ENCODE measurements at regions not wholly inside any gene's neighbourhood (a gene's known extent, or its start where the extent isn't known, plus 50 kb on each side); places are given as distances from the start of the nearest gene placed in this dataset.

DNA sequence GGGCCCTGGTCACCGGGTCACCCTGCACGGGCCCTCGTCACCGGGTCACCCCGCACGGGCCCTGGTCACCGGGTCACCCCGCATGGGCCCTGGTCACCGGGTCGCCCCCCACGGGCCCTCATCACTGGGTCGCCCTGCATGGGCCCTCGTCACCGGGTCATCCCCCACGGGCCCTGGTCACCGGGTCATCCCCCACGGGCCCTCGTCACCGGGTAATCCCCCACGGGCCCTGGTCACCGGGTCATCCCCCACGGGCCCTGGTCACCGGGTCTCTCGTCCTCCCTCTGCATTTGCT is 77.6 kb downstream of the RIPK4 start:
- no peak for DNase-seq (ENCODE audit: low read depth)
- in situ Hi-C loops (cut with HindIII; ENCODE audit: low pct_unique_long_range_greater_than_20kb, low sequenced_read_pairs) = no loop called here

DNA sequence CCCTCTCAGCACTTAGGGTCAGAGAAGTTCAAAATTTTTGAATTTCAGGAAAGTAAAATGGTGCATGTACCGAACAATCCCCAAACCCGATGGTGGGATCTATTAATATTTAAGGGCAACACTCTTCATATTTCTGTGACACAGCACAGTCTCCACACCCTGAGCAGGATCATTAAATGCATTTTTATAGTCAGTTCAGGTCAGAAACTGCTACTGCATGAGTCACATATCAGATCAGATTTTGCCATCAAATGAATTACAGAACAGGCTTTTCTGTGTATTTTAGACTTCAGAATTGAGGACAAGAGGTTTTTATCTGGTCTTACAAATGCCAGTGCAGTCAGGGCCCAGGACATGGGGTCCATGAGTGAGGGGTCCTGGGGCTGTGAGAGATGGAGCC is 79.2 kb downstream of the RIPK4 start:
- in situ Hi-C loops (cut with HindIII; ENCODE audit: low pct_unique_long_range_greater_than_20kb, low sequenced_read_pairs) = no loop called here
- DNase-seq (ENCODE audit: low read depth) = no peak

DNA sequence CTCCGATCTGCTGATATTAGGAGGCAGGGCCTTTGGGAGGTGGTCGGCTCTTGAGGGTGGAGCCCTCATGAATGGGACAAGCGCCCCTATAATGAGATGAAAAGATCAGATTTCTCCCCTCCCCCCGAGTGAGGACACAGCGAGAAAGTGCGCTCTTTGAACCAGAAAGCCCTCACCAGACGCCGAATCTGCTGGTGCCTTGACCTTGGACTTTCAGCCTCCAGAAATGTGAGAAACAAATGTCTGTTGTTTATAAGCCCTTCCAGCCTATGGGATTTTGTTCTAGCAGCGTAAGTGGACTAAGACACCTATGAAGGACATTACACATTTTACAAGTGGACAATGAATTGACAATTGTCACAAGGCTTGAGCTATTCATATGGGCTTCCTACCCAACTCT is 80.2 kb downstream of the RIPK4 start:
- in situ Hi-C loops (cut with HindIII; ENCODE audit: low pct_unique_long_range_greater_than_20kb, low sequenced_read_pairs) = no loop called here
- DNase-seq (ENCODE audit: low read depth) = no peak

GRCh38 chr21:41685511-41686149 is 81.2 kb downstream of the RIPK4 start:
- DNase-seq (ENCODE audit: low read depth) = no peak
- in situ Hi-C loops (cut with HindIII; ENCODE audit: low pct_unique_long_range_greater_than_20kb, low sequenced_read_pairs) = no loop called here

- peak; percentile 16 for DNase-seq (ENCODE audit: low read depth)
- in situ Hi-C loops (cut with HindIII; ENCODE audit: low pct_unique_long_range_greater_than_20kb, low sequenced_read_pairs) = no loop called here
Observed at GRCh38 chr21:41684381-41685245, 82.2 kb downstream of the RIPK4 start.

GRCh38 chr21:41683815-41684214 is 83.0 kb downstream of the RIPK4 start:
- DNase-seq (ENCODE audit: low read depth) = no peak
- in situ Hi-C loops (cut with HindIII; ENCODE audit: low pct_unique_long_range_greater_than_20kb, low sequenced_read_pairs) = no loop called here

DNA sequence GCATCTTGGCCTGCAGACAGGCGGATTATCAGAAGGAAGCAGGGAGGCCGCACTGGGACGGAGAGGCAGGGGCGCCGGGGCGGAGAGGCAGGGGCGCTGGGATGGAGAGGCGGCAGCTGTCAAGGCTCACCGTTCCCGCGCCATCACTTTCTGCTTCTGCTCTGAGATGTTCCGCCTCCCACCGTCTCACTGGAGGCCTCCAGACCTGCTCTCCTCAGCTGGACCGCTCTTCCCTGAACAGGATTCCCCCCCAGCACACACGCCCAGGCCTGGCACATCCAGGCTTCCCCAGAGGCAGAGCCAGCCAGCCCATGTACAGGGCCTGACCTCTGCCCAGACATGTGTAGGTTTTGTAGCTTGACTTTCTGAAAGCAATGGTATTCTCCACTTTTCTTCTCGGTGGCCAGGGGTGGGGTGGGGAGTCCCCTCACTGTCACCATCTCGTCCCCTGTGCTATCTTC is 84.1 kb downstream of the RIPK4 start:
- in situ Hi-C loops (cut with HindIII; ENCODE audit: low pct_unique_long_range_greater_than_20kb, low sequenced_read_pairs) = no loop called here
- DNase-seq (ENCODE audit: low read depth) = no peak

GRCh38 chr21:41681939-41682718 is 84.7 kb downstream of the RIPK4 start:
- DNase-seq (ENCODE audit: low read depth) = no peak
- in situ Hi-C loops (cut with HindIII; ENCODE audit: low pct_unique_long_range_greater_than_20kb, low sequenced_read_pairs) = no loop called here

DNA sequence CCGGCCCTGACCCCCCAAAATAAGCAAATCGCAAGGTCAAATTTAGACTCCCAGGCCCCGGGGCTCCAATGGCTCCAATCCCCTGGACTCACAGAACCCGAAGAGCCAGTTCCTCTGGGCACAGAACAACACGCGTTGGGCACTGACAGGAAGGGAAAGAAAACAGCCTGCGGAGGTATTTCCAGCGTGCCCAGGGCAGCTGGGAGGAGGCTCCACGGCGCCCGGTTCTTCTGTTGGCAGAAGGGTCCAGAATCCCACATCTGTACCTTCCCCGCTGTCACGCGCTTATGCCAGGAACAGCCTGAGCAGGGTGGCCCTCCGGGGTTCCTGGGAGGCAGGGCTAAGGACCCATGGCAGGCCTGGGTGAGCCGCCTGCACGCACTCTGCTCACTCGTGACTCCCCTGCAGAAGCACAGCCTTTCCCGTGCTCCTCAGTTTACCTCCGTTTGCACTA is 85.5 kb downstream of the RIPK4 start:
- in situ Hi-C loops (cut with HindIII; ENCODE audit: low pct_unique_long_range_greater_than_20kb, low sequenced_read_pairs) = no loop called here

GRCh38 chr21:41680444-41681347 is 86.2 kb downstream of the RIPK4 start:
- no peak for DNase-seq (ENCODE audit: low read depth)
- in situ Hi-C loops (cut with HindIII; ENCODE audit: low pct_unique_long_range_greater_than_20kb, low sequenced_read_pairs) = no loop called here

More for the DNA sequence above, 85.5 kb downstream of the RIPK4 start:
- no peak for DNase-seq (ENCODE audit: low read depth)

GRCh38 chr21:41678924-41679318 is 87.9 kb downstream of the RIPK4 start:
- in situ Hi-C loops (cut with HindIII; ENCODE audit: low pct_unique_long_range_greater_than_20kb, low sequenced_read_pairs) = loop anchor here (10.0 kb wide), 1 partner anchor 64 kb away; no protein-coding TSS in a partner anchor
- DNase-seq (ENCODE audit: low read depth) = peak; percentile 99

GRCh38 chr21:41678016-41678923 is 88.6 kb downstream of the RIPK4 start:
- peak; percentile 96 for DNase-seq (ENCODE audit: low read depth)
- in situ Hi-C loops (cut with HindIII; ENCODE audit: low pct_unique_long_range_greater_than_20kb, low sequenced_read_pairs) = loop anchor here (10.0 kb wide), 1 partner anchor 63 kb away; no protein-coding TSS in a partner anchor

- in situ Hi-C loops (cut with HindIII; ENCODE audit: low pct_unique_long_range_greater_than_20kb, low sequenced_read_pairs) = loop anchor here (10.0 kb wide), 1 partner anchor 63 kb away; no protein-coding TSS in a partner anchor
- DNase-seq (ENCODE audit: low read depth) = no peak
Observed at GRCh38 chr21:41677671-41678015, 89.2 kb downstream of the RIPK4 start.

GRCh38 chr21:41676198-41676597 is 90.7 kb downstream of the RIPK4 start:
- in situ Hi-C loops (cut with HindIII; ENCODE audit: low pct_unique_long_range_greater_than_20kb, low sequenced_read_pairs) = loop anchor here (10.0 kb wide), 1 partner anchor 61 kb away; no protein-coding TSS in a partner anchor
- no peak for DNase-seq (ENCODE audit: low read depth)

- DNase-seq (ENCODE audit: low read depth) = no peak
- in situ Hi-C loops (cut with HindIII; ENCODE audit: low pct_unique_long_range_greater_than_20kb, low sequenced_read_pairs) = loop anchor here (10.0 kb wide), 1 partner anchor 61 kb away; no protein-coding TSS in a partner anchor
Observed at GRCh38 chr21:41675574-41675973, 91.3 kb downstream of the RIPK4 start.

GRCh38 chr21:41674402-41674801 is 92.5 kb downstream of the RIPK4 start:
- in situ Hi-C loops (cut with HindIII; ENCODE audit: low pct_unique_long_range_greater_than_20kb, low sequenced_read_pairs) = loop anchor here (10.0 kb wide), 1 partner anchor 60 kb away; no protein-coding TSS in a partner anchor
- DNase-seq (ENCODE audit: low read depth) = no peak

Data from Caki2 (cell line).